ENCODE measurements at regions not wholly inside any gene's neighbourhood (a gene's known extent, or its start where the extent isn't known, plus 50 kb on each side); places are given as distances from the start of the nearest gene placed in this dataset.
A peak's percentile ranks its signal among the peaks of the same experiment; 100 is the strongest.

- DNase-seq (ENCODE audit: low spot score) = no peak
- Histone ChIP-seq H3K23ac (ENCODE audit: low read depth, low read length, poor library complexity) (no peak overlapping the region), H3K79me1 (ENCODE audit: low read depth, low read length) (no peaks in the 10 kb centered on the region), H3K27me3 (ENCODE audit: control insufficient read depth in 3 of 3, insufficient read depth in 3 of 3, low read depth in 1 of 3, low read length in 3 of 3) (no peaks in the 10 kb centered on the region), H3K4me3 (ENCODE audit: low read length in 2 of 2) (no peak overlapping the region), H3K9me3 (replicated peaks in 1 of 2; ENCODE audit: control insufficient read depth in 2 of 2, insufficient read depth in 1 of 2, low read depth in 1 of 2, low read length in 2 of 2) (no peaks in the 10 kb centered on the region), H4K91ac (ENCODE audit: low read depth, low read length, poor library complexity) (no peak overlapping the region), H2BK120ac (ENCODE audit: low read depth, low read length) (no peak overlapping the region), H3K4me1 (ENCODE audit: control insufficient read depth in 2 of 2, insufficient read depth in 1 of 2, low read depth in 1 of 2, low read length in 2 of 2) (no peaks in the 10 kb centered on the region), H2AK5ac (ENCODE audit: low read depth, low read length) (no peak overlapping the region), H3K14ac (ENCODE audit: low read length) (no peak overlapping the region), H2BK5ac (ENCODE audit: low read length) (no peak overlapping the region), H2BK15ac (ENCODE audit: low read length) (no peak overlapping the region), H3K4me2 (ENCODE audit: insufficient read depth, low read length, poor library complexity, severe bottlenecking) (no peak overlapping the region), H3K4ac (ENCODE audit: low read length) (no peak overlapping the region), H2AFZ (ENCODE audit: low read length) (no peak overlapping the region), H3K27ac (replicated peaks; ENCODE audit: low read length) (no peak overlapping the region), H3K18ac (ENCODE audit: low read length) (no peak overlapping the region), H3K36me3 (replicated peaks in 1 of 2; ENCODE audit: control insufficient read depth in 2 of 2, insufficient read depth in 2 of 2, low read length in 2 of 2) (no peaks in the 10 kb centered on the region), H2BK12ac (ENCODE audit: low read length) (no peak overlapping the region), H3K9ac (ENCODE audit: low read depth, low read length, poor library complexity) (no peak overlapping the region), H4K8ac (ENCODE audit: low read depth, low read length) (no peak overlapping the region)
- WGBS, 2 donors (ENCODE audit: extremely low coverage in 2 of 2, insufficient read length in 2 of 2, insufficient replicate concordance in 1 of 2) = no CpG with 5 or more reads among the region's 2 CpGs
Observed at GRCh38 chr1:105122041-105122440, 1372.3 kb downstream of the AMY1C start.

- Histone ChIP-seq H3K4me1 (ENCODE audit: control insufficient read depth in 2 of 2, insufficient read depth in 1 of 2, low read depth in 1 of 2, low read length in 2 of 2) (no peaks in the 10 kb centered on the region), H3K27ac (replicated peaks; ENCODE audit: low read length) (no peak overlapping the region), H3K36me3 (replicated peaks in 1 of 2; ENCODE audit: control insufficient read depth in 2 of 2, insufficient read depth in 2 of 2, low read length in 2 of 2) (no peaks in the 10 kb centered on the region), H3K4ac (ENCODE audit: low read length) (no peak overlapping the region), H3K4me2 (ENCODE audit: insufficient read depth, low read length, poor library complexity, severe bottlenecking) (no peak overlapping the region), H3K14ac (ENCODE audit: low read length) (no peak overlapping the region), H3K9me3 (replicated peaks in 1 of 2; ENCODE audit: control insufficient read depth in 2 of 2, insufficient read depth in 1 of 2, low read depth in 1 of 2, low read length in 2 of 2) (no peaks in the 10 kb centered on the region), H3K79me1 (ENCODE audit: low read depth, low read length) (no peaks in the 10 kb centered on the region), H4K8ac (ENCODE audit: low read depth, low read length) (no peak overlapping the region), H2AFZ (ENCODE audit: low read length) (peak overlapping the region; percentile 25), H2BK15ac (ENCODE audit: low read length) (no peak overlapping the region), H3K9ac (ENCODE audit: low read depth, low read length, poor library complexity) (no peak overlapping the region), H2BK5ac (ENCODE audit: low read length) (no peak overlapping the region), H4K91ac (ENCODE audit: low read depth, low read length, poor library complexity) (no peak overlapping the region), H2AK5ac (ENCODE audit: low read depth, low read length) (no peak overlapping the region), H3K4me3 (ENCODE audit: low read length in 2 of 2) (peak overlapping the region in 1 of 2 donors; percentile 45), H3K18ac (ENCODE audit: low read length) (no peak overlapping the region), H2BK12ac (ENCODE audit: low read length) (no peak overlapping the region), H3K23ac (ENCODE audit: low read depth, low read length, poor library complexity) (peak overlapping the region; percentile 43), H3K27me3 (ENCODE audit: control insufficient read depth in 3 of 3, insufficient read depth in 3 of 3, low read depth in 1 of 3, low read length in 3 of 3) (no peaks in the 10 kb centered on the region), H2BK120ac (ENCODE audit: low read depth, low read length) (no peak overlapping the region)
- DNase-seq (ENCODE audit: low spot score) = peak; percentile 29
- no CpG with 5 or more reads among the region's 14 CpGs for WGBS, 2 donors (ENCODE audit: extremely low coverage in 2 of 2, insufficient read length in 2 of 2, insufficient replicate concordance in 1 of 2)
Observed at GRCh38 chr1:105137543-105138457, 1388.1 kb downstream of the AMY1C start.

GRCh38 chr1:105138458-105138893, 1388.8 kb downstream of the AMY1C start:
- Histone ChIP-seq H3K27ac (replicated peaks; ENCODE audit: low read length) (no peak overlapping the region), H4K91ac (ENCODE audit: low read depth, low read length, poor library complexity) (no peak overlapping the region), H3K36me3 (replicated peaks in 1 of 2; ENCODE audit: control insufficient read depth in 2 of 2, insufficient read depth in 2 of 2, low read length in 2 of 2) (no peaks in the 10 kb centered on the region), H4K8ac (ENCODE audit: low read depth, low read length) (no peak overlapping the region), H3K4me1 (ENCODE audit: control insufficient read depth in 2 of 2, insufficient read depth in 1 of 2, low read depth in 1 of 2, low read length in 2 of 2) (no peaks in the 10 kb centered on the region), H3K79me1 (ENCODE audit: low read depth, low read length) (no peaks in the 10 kb centered on the region), H2AFZ (ENCODE audit: low read length) (peak overlapping the region; percentile 25), H3K4me3 (ENCODE audit: low read length in 2 of 2) (peak overlapping the region in 1 of 2 donors; percentile 45), H3K9me3 (replicated peaks in 1 of 2; ENCODE audit: control insufficient read depth in 2 of 2, insufficient read depth in 1 of 2, low read depth in 1 of 2, low read length in 2 of 2) (no peaks in the 10 kb centered on the region), H3K23ac (ENCODE audit: low read depth, low read length, poor library complexity) (no peak overlapping the region), H3K4me2 (ENCODE audit: insufficient read depth, low read length, poor library complexity, severe bottlenecking) (no peak overlapping the region), H2BK15ac (ENCODE audit: low read length) (no peak overlapping the region), H3K14ac (ENCODE audit: low read length) (no peak overlapping the region), H2BK120ac (ENCODE audit: low read depth, low read length) (no peak overlapping the region), H2BK5ac (ENCODE audit: low read length) (no peak overlapping the region), H2BK12ac (ENCODE audit: low read length) (no peak overlapping the region), H3K18ac (ENCODE audit: low read length) (no peak overlapping the region), H2AK5ac (ENCODE audit: low read depth, low read length) (no peak overlapping the region), H3K9ac (ENCODE audit: low read depth, low read length, poor library complexity) (no peak overlapping the region), H3K4ac (ENCODE audit: low read length) (no peak overlapping the region), H3K27me3 (ENCODE audit: control insufficient read depth in 3 of 3, insufficient read depth in 3 of 3, low read depth in 1 of 3, low read length in 3 of 3) (no peaks in the 10 kb centered on the region)
- WGBS, 2 donors (ENCODE audit: extremely low coverage in 2 of 2, insufficient read length in 2 of 2, insufficient replicate concordance in 1 of 2) = no CpG with 5 or more reads among the region's 8 CpGs
- DNase-seq (ENCODE audit: low spot score) = no peak

GRCh38 chr1:105172788-105173187, 1423.1 kb downstream of the AMY1C start:
- no peak overlapping the region for H2BK12ac ChIP-seq (ENCODE audit: low read length)
- H2BK120ac ChIP-seq (ENCODE audit: low read depth, low read length) = no peak overlapping the region
- no peaks in the 10 kb centered on the region for H3K36me3 ChIP-seq (replicated peaks in 1 of 2; ENCODE audit: control insufficient read depth in 2 of 2, insufficient read depth in 2 of 2, low read length in 2 of 2)
- no peak overlapping the region for H3K14ac ChIP-seq (ENCODE audit: low read length)
- H2AK5ac ChIP-seq (ENCODE audit: low read depth, low read length) = no peak overlapping the region
- no peak overlapping the region for H3K18ac ChIP-seq (ENCODE audit: low read length)
- no peaks in the 10 kb centered on the region for H3K4me1 ChIP-seq (ENCODE audit: control insufficient read depth in 2 of 2, insufficient read depth in 1 of 2, low read depth in 1 of 2, low read length in 2 of 2)
- H3K27ac ChIP-seq (replicated peaks; ENCODE audit: low read length) = no peak overlapping the region
- no peaks in the 10 kb centered on the region for H3K79me1 ChIP-seq (ENCODE audit: low read depth, low read length)
- no peak overlapping the region for H2BK15ac ChIP-seq (ENCODE audit: low read length)
- H2AFZ ChIP-seq (ENCODE audit: low read length) = no peak overlapping the region
- no peak overlapping the region for H4K8ac ChIP-seq (ENCODE audit: low read depth, low read length)
- WGBS, 2 donors (ENCODE audit: extremely low coverage in 2 of 2, insufficient read length in 2 of 2, insufficient replicate concordance in 1 of 2) = no CpG with 5 or more reads among the region's 3 CpGs
- H3K4me3 ChIP-seq (ENCODE audit: low read length in 2 of 2) = no peak overlapping the region
- no peak overlapping the region for H3K9ac ChIP-seq (ENCODE audit: low read depth, low read length, poor library complexity)
- H4K91ac ChIP-seq (ENCODE audit: low read depth, low read length, poor library complexity) = no peak overlapping the region
- no peak overlapping the region for H2BK5ac ChIP-seq (ENCODE audit: low read length)
- no peaks in the 10 kb centered on the region for H3K27me3 ChIP-seq (ENCODE audit: control insufficient read depth in 3 of 3, insufficient read depth in 3 of 3, low read depth in 1 of 3, low read length in 3 of 3)
- no peaks in the 10 kb centered on the region for H3K9me3 ChIP-seq (replicated peaks in 1 of 2; ENCODE audit: control insufficient read depth in 2 of 2, insufficient read depth in 1 of 2, low read depth in 1 of 2, low read length in 2 of 2)
- H3K4ac ChIP-seq (ENCODE audit: low read length) = no peak overlapping the region
- DNase-seq (ENCODE audit: low spot score) = peak; percentile 27
- H3K23ac ChIP-seq (ENCODE audit: low read depth, low read length, poor library complexity) = no peak overlapping the region
- no peak overlapping the region for H3K4me2 ChIP-seq (ENCODE audit: insufficient read depth, low read length, poor library complexity, severe bottlenecking)
